NCI-H187 (cell line): ENCODE measurements at regions not wholly inside any gene's neighbourhood (a gene's known extent, or its start where the extent isn't known, plus 50 kb on each side); places are given as distances from the start of the nearest gene placed in this dataset.

Experiments used
- DNase-seq, 2 experiments: peaks; one replicate each; lab custom pipeline; 2025; lab: John Stamatoyannopoulos, UW

GRCh38 chr7:25953859-25954258, 198.1 kb upstream of the NFE2L3 start:
- no peak for DNase-seq

- no peak for DNase-seq
Observed at GRCh38 chr7:25954395-25954794, 197.6 kb upstream of the NFE2L3 start.

GRCh38 chr7:25959168-25959734, 192.7 kb upstream of the NFE2L3 start:
- DNase-seq: no peak

GRCh38 chr7:25963733-25964132, 188.3 kb upstream of the NFE2L3 start:
- no peak for DNase-seq

- no peak for DNase-seq
Observed at GRCh38 chr7:25964483-25964991, 187.5 kb upstream of the NFE2L3 start.

- no peak for DNase-seq
Observed at GRCh38 chr7:25965405-25966123, 186.4 kb upstream of the NFE2L3 start.

GRCh38 chr7:25966469-25966868, 185.5 kb upstream of the NFE2L3 start:
- no peak for DNase-seq

- DNase-seq: no peak
Observed at GRCh38 chr7:25967278-25968204, 184.5 kb upstream of the NFE2L3 start.

GRCh38 chr7:25968205-25968993, 183.6 kb upstream of the NFE2L3 start:
- no peak for DNase-seq

GRCh38 chr7:25970356-25970755, 181.6 kb upstream of the NFE2L3 start:
- no peak for DNase-seq

- no peak for DNase-seq
Observed at GRCh38 chr7:25970911-25971310, 181.1 kb upstream of the NFE2L3 start.

- DNase-seq: no peak
Observed at GRCh38 chr7:25976630-25977029, 175.4 kb upstream of the NFE2L3 start.

GRCh38 chr7:25978466-25978865, 173.5 kb upstream of the NFE2L3 start:
- DNase-seq: no peak

GRCh38 chr7:25979605-25980004, 172.4 kb upstream of the NFE2L3 start:
- DNase-seq: no peak

GRCh38 chr7:25982684-25983083, 169.3 kb upstream of the NFE2L3 start:
- no peak for DNase-seq

GRCh38 chr7:25985196-25985595, 166.8 kb upstream of the NFE2L3 start:
- DNase-seq: no peak

- no peak for DNase-seq
Observed at GRCh38 chr7:25988640-25989039, 163.4 kb upstream of the NFE2L3 start.

- no peak for DNase-seq
Observed at GRCh38 chr7:25989140-25989705, 162.8 kb upstream of the NFE2L3 start.

GRCh38 chr7:25994433-25994994, 157.5 kb upstream of the NFE2L3 start:
- DNase-seq: no peak

- no peak for DNase-seq
Observed at GRCh38 chr7:25995216-25995615, 156.8 kb upstream of the NFE2L3 start.

- no peak for DNase-seq
Observed at GRCh38 chr7:25996006-25996408, 156.0 kb upstream of the NFE2L3 start.
